ENCODE measurements at regions not wholly inside any gene's neighbourhood (a gene's known extent, or its start where the extent isn't known, plus 50 kb on each side); places are given as distances from the start of the nearest gene placed in this dataset.
"Not testable (repeated sequence)": the region's sequence is repeated elsewhere in the genome, so short reads cannot be mapped to it uniquely, and the experiment has no call there.

- DNase-seq: no peak
Measured at GRCh38 chr9:103242025-103242424, 246.9 kb downstream of the CYLC2 start.

- DNase-seq: no peak
Measured at GRCh38 chr9:103242486-103242885, 247.4 kb downstream of the CYLC2 start.

- no peak for DNase-seq
Measured at GRCh38 chr9:103243553-103243952, 248.4 kb downstream of the CYLC2 start.

GRCh38 chr9:103245369-103245768 lies 250.2 kb downstream of the CYLC2 start:
- no peak for DNase-seq

- no peak for DNase-seq
Measured at GRCh38 chr9:103261951-103262350, 266.8 kb downstream of the CYLC2 start.

- no peak for DNase-seq
Measured at GRCh38 chr9:103266064-103266463, 270.9 kb downstream of the CYLC2 start.

- DNase-seq: no peak
Measured at GRCh38 chr9:103277240-103277639, 282.1 kb downstream of the CYLC2 start.

GRCh38 chr9:103281126-103281525 lies 286.0 kb downstream of the CYLC2 start:
- DNase-seq: no peak

- no peak for DNase-seq
Measured at GRCh38 chr9:103287361-103287760, 292.2 kb downstream of the CYLC2 start.

GRCh38 chr9:103296189-103296588 lies 301.1 kb downstream of the CYLC2 start:
- DNase-seq: no peak

- no peak for DNase-seq
Measured at GRCh38 chr9:103301051-103301450, 305.9 kb downstream of the CYLC2 start.

- DNase-seq: no peak
Measured at GRCh38 chr9:103304797-103305196, 309.7 kb downstream of the CYLC2 start.

- no peak for DNase-seq
Measured at GRCh38 chr9:103319979-103320378, 324.8 kb downstream of the CYLC2 start.

- DNase-seq: no peak
Measured at GRCh38 chr9:103323699-103324098, 328.6 kb downstream of the CYLC2 start.

GRCh38 chr9:103335461-103335860 lies 340.3 kb downstream of the CYLC2 start:
- no peak for DNase-seq

GRCh38 chr9:103355000-103355399 lies 359.9 kb downstream of the CYLC2 start:
- no peak for DNase-seq

GRCh38 chr9:103357980-103358379 lies 362.8 kb downstream of the CYLC2 start:
- DNase-seq: not testable (repeated sequence)

- no peak for DNase-seq
Measured at GRCh38 chr9:103361906-103362305, 366.8 kb downstream of the CYLC2 start.

GRCh38 chr9:103362986-103363385 lies 367.9 kb downstream of the CYLC2 start:
- DNase-seq: no peak

GRCh38 chr9:103364753-103365152 lies 369.6 kb downstream of the CYLC2 start:
- no peak for DNase-seq

GRCh38 chr9:103371152-103371551 lies 376.0 kb downstream of the CYLC2 start:
- DNase-seq: no peak

GRCh38 chr9:103372828-103373227 lies 377.7 kb downstream of the CYLC2 start:
- no peak for DNase-seq

GRCh38 chr9:103377667-103378066 lies 382.5 kb downstream of the CYLC2 start:
- DNase-seq: no peak

GRCh38 chr9:103397868-103398600 lies 402.9 kb downstream of the CYLC2 start:
- DNase-seq: peak; percentile 48

- no peak for DNase-seq
Measured at GRCh38 chr9:103399535-103399934, 404.4 kb downstream of the CYLC2 start.

Data from activated CD4-positive, alpha-beta T cell treated with anti-CD3 and anti-CD28 coated beads for 48 hours (primary cell).